Islet precursor cell (in vitro differentiated cells): ENCODE measurements at regions not wholly inside any gene's neighbourhood (a gene's known extent, or its start where the extent isn't known, plus 50 kb on each side); places are given as distances from the start of the nearest gene placed in this dataset.

Source experiments
- DNase-seq: peaks from one replicate; pipeline ENCODE4 v3.0.0-alpha.2; 2018

- no peak for DNase-seq
Measured at GRCh38 chr6:150539568-150539967, 60.1 kb upstream of the PLEKHG1 start.

- no peak for DNase-seq
Measured at GRCh38 chr6:150541576-150541975, 58.1 kb upstream of the PLEKHG1 start.

- DNase-seq: no peak
Measured at GRCh38 chr6:150543178-150543577, 56.5 kb upstream of the PLEKHG1 start.

- DNase-seq: no peak
Measured at GRCh38 chr6:150544793-150545192, 54.9 kb upstream of the PLEKHG1 start.

- DNase-seq: no peak
Measured at GRCh38 chr6:150546457-150546856, 53.2 kb upstream of the PLEKHG1 start.

GRCh38 chr6:150547502-150548222 is 52.0 kb upstream of the PLEKHG1 start:
- DNase-seq: no peak

GRCh38 chr6:150548330-150548729 is 51.4 kb upstream of the PLEKHG1 start:
- no peak for DNase-seq

GRCh38 chr6:150549007-150549406 is 50.7 kb upstream of the PLEKHG1 start:
- no peak for DNase-seq

GRCh38 chr6:150549674-150550101 is 50.0 kb upstream of the PLEKHG1 start:
- DNase-seq: peak; percentile 91
